Neural cell (in vitro differentiated cells): ENCODE measurements at regions not wholly inside any gene's neighbourhood (a gene's known extent, or its start where the extent isn't known, plus 50 kb on each side); places are given as distances from the start of the nearest gene placed in this dataset.

Source experiments
- H2AFZ ChIP-seq: fragments of 200-600, 300-800 bp; sonication (generic), shearing (Covaris generic); 2 replicates; pipeline ENCODE4 v1.6.0; 2014; ENCODE audit warnings: low read depth, mild to moderate bottlenecking, antibody characterized with exemption, low read length, moderate library complexity
- H3F3A ChIP-seq: fragments of 200-600 bp; shearing (Covaris generic); 2 replicates; pipeline ENCODE4 v1.6.1; 2016; ENCODE audit warnings: mild to moderate bottlenecking, moderate library complexity, mixed read lengths, antibody characterized with exemption, low read length; ENCODE audit not compliant: insufficient read depth, poor library complexity, severe bottlenecking
- H3K27ac ChIP-seq: fragments of 200-600, 300-800 bp; sonication (generic), shearing (Covaris generic); 2 replicates; pipeline ENCODE4 v1.5.1; 2014; ENCODE audit warnings: mild to moderate bottlenecking, low read length, moderate library complexity
- H3K27me3 ChIP-seq: fragments of 300-800, 200-600 bp; sonication (generic), shearing (Covaris generic); 2 replicates; pipeline ENCODE4 v1.6.0; 2014; ENCODE audit warnings: mild to moderate bottlenecking, low read depth, low read length, moderate library complexity; ENCODE audit not compliant: insufficient read depth
- H3K36me3 ChIP-seq: fragments of 300-800, 200-600 bp; sonication (generic), shearing (Covaris generic); 2 replicates; pipeline ENCODE4 v1.5.1; 2014; ENCODE audit warnings: mild to moderate bottlenecking, antibody characterized with exemption, low read length, moderate library complexity; ENCODE audit not compliant: insufficient read depth
- H3K4me2 ChIP-seq: fragments of 300-800, 200-600 bp; sonication (generic), shearing (Covaris generic); 2 replicates; pipeline ENCODE4 v1.6.0; 2014; ENCODE audit warnings: mild to moderate bottlenecking, low read length
- H3K4me3 ChIP-seq: fragments of 300-800, 200-600 bp; sonication (generic), shearing (Covaris generic); 2 replicates; pipeline ENCODE4 v1.5.1; 2014; ENCODE audit warnings: mild to moderate bottlenecking, low read length, moderate library complexity
- H3K79me2 ChIP-seq: fragments of 200-600 bp; shearing (Covaris generic); replicated peaks from 2 replicates; pipeline ENCODE4 v1.6.0; 2014; ENCODE audit warnings: mild to moderate bottlenecking, low read length, moderate library complexity; ENCODE audit not compliant: insufficient read depth
- H3K9ac ChIP-seq: fragments of 300-800, 200-600 bp; sonication (generic), shearing (Covaris generic); 2 replicates; pipeline ENCODE4 v1.6.1; 2016; ENCODE audit warnings: mild to moderate bottlenecking, low read length, mixed read lengths
- H3K9me2 ChIP-seq: fragments of 200-600 bp; shearing (Covaris generic); 2 replicates; pipeline ENCODE4 v1.6.1; 2016; ENCODE audit warnings: mild to moderate bottlenecking, low read length, mixed read lengths; ENCODE audit not compliant: insufficient read depth
- H3K9me3 ChIP-seq: fragments of 200-600, 300-800 bp; sonication (generic), shearing (Covaris generic); 2 replicates; pipeline ENCODE4 v1.6.1; 2016; ENCODE audit warnings: mild to moderate bottlenecking, mixed run types, low read length, moderate library complexity, mixed read lengths
- H4K20me1 ChIP-seq: fragments of 200-600 bp; shearing (Covaris generic); 2 replicates; pipeline ENCODE4 v1.6.1; 2016; ENCODE audit warnings: mild to moderate bottlenecking, mixed run types; ENCODE audit not compliant: insufficient read depth
- EP300 ChIP-seq: fragments of 450-650 bp; conservative IDR thresholded peaks from 2 replicates; pipeline ENCODE4 v1.6.1; 2014; ENCODE audit warnings: antibody characterized with exemption, mild to moderate bottlenecking, moderate library complexity; ENCODE audit not compliant: poor library complexity, severe bottlenecking
- EZH2 ChIP-seq: fragments of 200-600, 300-800 bp; shearing (Covaris generic), sonication (generic); IDR thresholded peaks from 2 replicates; pipeline ENCODE4 v1.6.1; 2014; ENCODE audit warnings: antibody characterized with exemption, low read length, borderline replicate concordance, mild to moderate bottlenecking; ENCODE audit not compliant: insufficient read depth, poor library complexity, severe bottlenecking
- MXI1 ChIP-seq: fragments of 450-650 bp; conservative IDR thresholded peaks from 2 replicates; pipeline ENCODE4 v1.6.1; 2014; ENCODE audit warnings: antibody characterized with exemption, mild to moderate bottlenecking; ENCODE audit not compliant: poor library complexity, severe bottlenecking
- POLR2AphosphoS5 ChIP-seq: IDR thresholded peaks from 2 replicates; pipeline ENCODE4 v1.6.1; 2012
- RAD21 ChIP-seq: fragments of 450-650 bp; conservative IDR thresholded peaks from 2 replicates; pipeline ENCODE4 v1.6.1; 2014; ENCODE audit warnings: antibody characterized with exemption, mild to moderate bottlenecking, moderate library complexity
- SMC3 ChIP-seq: fragments of 450-650 bp; conservative IDR thresholded peaks from 2 replicates; pipeline ENCODE4 v1.6.1; 2014; ENCODE audit warnings: antibody characterized with exemption, mild to moderate bottlenecking, moderate library complexity; ENCODE audit not compliant: poor library complexity
- TAF1 ChIP-seq: IDR thresholded peaks from 2 replicates; pipeline ENCODE4 v1.6.1; 2012; ENCODE audit warnings: low read depth
- TF ChIP-seq, protein P1 (sequence below): fragments of 450-650 bp; IDR thresholded peaks from 2 replicates; pipeline ENCODE4 v1.5.1; 2014; ENCODE audit warnings: antibody characterized with exemption, mild to moderate bottlenecking, moderate library complexity; ENCODE audit not compliant: poor library complexity, severe bottlenecking
- TF ChIP-seq, protein P2 (sequence below): IDR thresholded peaks from 2 replicates; pipeline ENCODE4 v1.6.1; 2012; ENCODE audit warnings: borderline replicate concordance

DNA sequence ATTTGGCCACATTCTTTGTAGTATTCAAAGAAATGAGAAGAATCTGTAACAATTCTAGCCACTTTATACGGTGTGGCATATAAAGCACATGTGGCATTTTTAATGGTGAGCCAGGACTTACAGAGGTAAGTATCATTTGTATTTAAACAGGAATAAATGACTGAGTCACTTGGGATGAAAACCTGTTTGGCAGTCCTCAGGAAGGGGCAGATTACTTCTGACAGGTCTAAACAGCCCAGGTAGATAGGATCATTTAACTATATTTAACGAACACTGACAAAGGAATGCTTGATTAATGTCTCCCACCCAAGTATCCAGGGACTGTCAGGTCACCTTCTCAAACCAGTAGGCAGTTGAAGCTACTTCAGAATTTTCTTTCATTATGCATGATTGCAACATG lies 241.5 kb upstream of the SATB1 start:
- Histone ChIP-seq H3K9me2 (no peaks in the 10 kb centered on the region), H2AFZ (no peak overlapping the region), H3K27ac (no peak overlapping the region), H3K27me3 (no peaks in the 10 kb centered on the region), H4K20me1 (no peaks in the 10 kb centered on the region), H3K9me3 (no peaks in the 10 kb centered on the region), H3K36me3 (no peaks in the 10 kb centered on the region), H3K9ac (no peak overlapping the region), H3F3A (no peaks in the 10 kb centered on the region), H3K4me3 (no peak overlapping the region), H3K79me2 (no peaks in the 10 kb centered on the region), H3K4me2 (no peak overlapping the region)
- TF ChIP-seq, protein P1, sequence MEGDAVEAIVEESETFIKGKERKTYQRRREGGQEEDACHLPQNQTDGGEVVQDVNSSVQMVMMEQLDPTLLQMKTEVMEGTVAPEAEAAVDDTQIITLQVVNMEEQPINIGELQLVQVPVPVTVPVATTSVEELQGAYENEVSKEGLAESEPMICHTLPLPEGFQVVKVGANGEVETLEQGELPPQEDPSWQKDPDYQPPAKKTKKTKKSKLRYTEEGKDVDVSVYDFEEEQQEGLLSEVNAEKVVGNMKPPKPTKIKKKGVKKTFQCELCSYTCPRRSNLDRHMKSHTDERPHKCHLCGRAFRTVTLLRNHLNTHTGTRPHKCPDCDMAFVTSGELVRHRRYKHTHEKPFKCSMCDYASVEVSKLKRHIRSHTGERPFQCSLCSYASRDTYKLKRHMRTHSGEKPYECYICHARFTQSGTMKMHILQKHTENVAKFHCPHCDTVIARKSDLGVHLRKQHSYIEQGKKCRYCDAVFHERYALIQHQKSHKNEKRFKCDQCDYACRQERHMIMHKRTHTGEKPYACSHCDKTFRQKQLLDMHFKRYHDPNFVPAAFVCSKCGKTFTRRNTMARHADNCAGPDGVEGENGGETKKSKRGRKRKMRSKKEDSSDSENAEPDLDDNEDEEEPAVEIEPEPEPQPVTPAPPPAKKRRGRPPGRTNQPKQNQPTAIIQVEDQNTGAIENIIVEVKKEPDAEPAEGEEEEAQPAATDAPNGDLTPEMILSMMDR: no peak
- TF ChIP-seq EP300 (no peak), TAF1 (no peak), POLR2AphosphoS5 (no peak), MXI1 (no peak)
- TF ChIP-seq, protein P2, sequence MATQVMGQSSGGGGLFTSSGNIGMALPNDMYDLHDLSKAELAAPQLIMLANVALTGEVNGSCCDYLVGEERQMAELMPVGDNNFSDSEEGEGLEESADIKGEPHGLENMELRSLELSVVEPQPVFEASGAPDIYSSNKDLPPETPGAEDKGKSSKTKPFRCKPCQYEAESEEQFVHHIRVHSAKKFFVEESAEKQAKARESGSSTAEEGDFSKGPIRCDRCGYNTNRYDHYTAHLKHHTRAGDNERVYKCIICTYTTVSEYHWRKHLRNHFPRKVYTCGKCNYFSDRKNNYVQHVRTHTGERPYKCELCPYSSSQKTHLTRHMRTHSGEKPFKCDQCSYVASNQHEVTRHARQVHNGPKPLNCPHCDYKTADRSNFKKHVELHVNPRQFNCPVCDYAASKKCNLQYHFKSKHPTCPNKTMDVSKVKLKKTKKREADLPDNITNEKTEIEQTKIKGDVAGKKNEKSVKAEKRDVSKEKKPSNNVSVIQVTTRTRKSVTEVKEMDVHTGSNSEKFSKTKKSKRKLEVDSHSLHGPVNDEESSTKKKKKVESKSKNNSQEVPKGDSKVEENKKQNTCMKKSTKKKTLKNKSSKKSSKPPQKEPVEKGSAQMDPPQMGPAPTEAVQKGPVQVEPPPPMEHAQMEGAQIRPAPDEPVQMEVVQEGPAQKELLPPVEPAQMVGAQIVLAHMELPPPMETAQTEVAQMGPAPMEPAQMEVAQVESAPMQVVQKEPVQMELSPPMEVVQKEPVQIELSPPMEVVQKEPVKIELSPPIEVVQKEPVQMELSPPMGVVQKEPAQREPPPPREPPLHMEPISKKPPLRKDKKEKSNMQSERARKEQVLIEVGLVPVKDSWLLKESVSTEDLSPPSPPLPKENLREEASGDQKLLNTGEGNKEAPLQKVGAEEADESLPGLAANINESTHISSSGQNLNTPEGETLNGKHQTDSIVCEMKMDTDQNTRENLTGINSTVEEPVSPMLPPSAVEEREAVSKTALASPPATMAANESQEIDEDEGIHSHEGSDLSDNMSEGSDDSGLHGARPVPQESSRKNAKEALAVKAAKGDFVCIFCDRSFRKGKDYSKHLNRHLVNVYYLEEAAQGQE: no peak

DNA sequence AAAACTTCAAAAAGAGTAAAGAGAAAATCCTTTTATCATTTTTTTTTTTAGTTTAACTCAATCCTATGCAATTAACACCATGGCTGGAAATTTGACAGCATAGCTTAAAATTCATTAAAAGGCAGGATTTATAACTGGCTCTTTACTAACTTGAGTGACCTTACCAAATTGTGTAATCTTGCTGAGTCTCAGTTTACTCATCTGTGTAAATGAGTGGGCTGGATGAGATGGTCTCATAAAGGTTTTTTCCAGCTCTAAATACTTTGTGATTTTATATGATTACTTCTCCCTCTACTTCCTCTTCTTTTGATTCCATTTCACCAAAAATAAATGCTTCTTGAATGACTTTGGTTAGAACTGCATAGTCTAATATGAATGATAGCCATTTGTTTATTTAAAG lies 234.9 kb upstream of the SATB1 start:
- H3K9me2 ChIP-seq: no peaks in the 10 kb centered on the region
- no peak overlapping the region for H3K27ac ChIP-seq
- no peaks in the 10 kb centered on the region for H3K27me3 ChIP-seq
- H3F3A ChIP-seq: no peaks in the 10 kb centered on the region
- no peak overlapping the region for H3K9ac ChIP-seq
- no peak overlapping the region for H3K4me2 ChIP-seq
- no peak overlapping the region for H2AFZ ChIP-seq
- H3K79me2 ChIP-seq: no peaks in the 10 kb centered on the region
- no peaks in the 10 kb centered on the region for H4K20me1 ChIP-seq
- TF ChIP-seq, protein P1: no peak
- TF ChIP-seq EZH2 (no peak), SMC3 (no peak), TAF1 (no peak), MXI1 (no peak), RAD21 (no peak), EP300 (no peak), POLR2AphosphoS5 (no peak)
- TF ChIP-seq, protein P2: no peak
- no peak overlapping the region for H3K4me3 ChIP-seq
- H3K36me3 ChIP-seq: no peaks in the 10 kb centered on the region
- no peaks in the 10 kb centered on the region for H3K9me3 ChIP-seq
